Right atrium auricular region (tissue), 2 donors: ENCODE measurements at regions not wholly inside any gene's neighbourhood (a gene's known extent, or its start where the extent isn't known, plus 50 kb on each side); places are given as distances from the start of the nearest gene placed in this dataset.

Source experiments
- DNase-seq: peaks from one replicate; pipeline ENCODE4 v3.0.0-alpha.2; 2019; ENCODE audit warnings: low spot score
- H3K27ac ChIP-seq, 2 donors: fragments of 200-600 bp; sonication (generic); 1 replicate in 1 of 2; 2 replicates in 1 of 2; pipeline ENCODE4 v1.5.1; 2016 to 2019
- H3K27me3 ChIP-seq, 2 donors: fragments of 200-600 bp; sonication (generic); one replicate each; pipeline versions ENCODE4 v1.5.1 to v1.6.0; 2017 to 2019
- H3K36me3 ChIP-seq: fragments of 200-600 bp; sonication (generic); one replicate; pipeline ENCODE4 v1.5.1; 2016
- H3K4me1 ChIP-seq, 2 donors: fragments of 200-600 bp; sonication (generic); one replicate each; pipeline versions ENCODE4 v1.5.1 to v1.6.0; 2017 to 2019
- H3K4me3 ChIP-seq, 2 donors: fragments of 200-600 bp; sonication (generic); 1 replicate in 1 of 2; 2 replicates in 1 of 2; pipeline ENCODE4 v1.5.1; 2017 to 2019; ENCODE audit warnings: mild to moderate bottlenecking in 1 of 2, moderate library complexity in 1 of 2
- H3K9me3 ChIP-seq, 2 donors: fragments of 200-600 bp; sonication (generic); one replicate each; pipeline ENCODE4 v1.5.1; 2019
- CTCF ChIP-seq, 2 donors: fragments of 200-600 bp; sonication (generic); IDR thresholded peaks; one replicate each; pipeline ENCODE4 v1.5.1; 2019; ENCODE audit warnings: antibody characterized with exemption in 2 of 2

GRCh38 chr4:180860089-180860720, 1383.0 kb upstream of the TENM3 start:
- Histone ChIP-seq H3K36me3 (no peaks in the 10 kb centered on the region), H3K9me3 (peaks cover 0 to 4% of the 10 kb centered on the region in 2 donors), H3K27me3 (no peaks in the 10 kb centered on the region), H3K4me3 (no peak overlapping the region), H3K27ac (no peak overlapping the region), H3K4me1 (no peaks in the 10 kb centered on the region)
- no peak for TF ChIP-seq CTCF (IDR thresholded peaks at IDR 0.05)
- DNase-seq: no peak

- H3K4me1 ChIP-seq: no peaks in the 10 kb centered on the region
- no peak for DNase-seq
- no peak for TF ChIP-seq CTCF (IDR thresholded peaks at IDR 0.05)
- no peak overlapping the region for H3K27ac ChIP-seq
- no peak overlapping the region for H3K4me3 ChIP-seq
- no peaks in the 10 kb centered on the region for H3K36me3 ChIP-seq
- no peaks in the 10 kb centered on the region for H3K27me3 ChIP-seq
- peaks cover 5 to 13% of the 10 kb centered on the region in 2 donors for H3K9me3 ChIP-seq
Observed at GRCh38 chr4:180861651-180862050, 1381.6 kb upstream of the TENM3 start.

- no peak for TF ChIP-seq CTCF (IDR thresholded peaks at IDR 0.05)
- no peaks in the 10 kb centered on the region for H3K4me1 ChIP-seq
- no peak overlapping the region for H3K4me3 ChIP-seq
- H3K27me3 ChIP-seq: no peaks in the 10 kb centered on the region
- H3K9me3 ChIP-seq: peaks cover 6 to 9% of the 10 kb centered on the region in 2 donors
- H3K27ac ChIP-seq: no peak overlapping the region
- H3K36me3 ChIP-seq: no peaks in the 10 kb centered on the region
- DNase-seq: no peak
Observed at GRCh38 chr4:180866933-180867643, 1376.1 kb upstream of the TENM3 start.

GRCh38 chr4:180870623-180871022, 1372.6 kb upstream of the TENM3 start:
- H3K4me1 ChIP-seq: no peaks in the 10 kb centered on the region
- no peak overlapping the region for H3K27ac ChIP-seq
- no peaks in the 10 kb centered on the region for H3K36me3 ChIP-seq
- DNase-seq: no peak
- peaks cover 6 to 9% of the 10 kb centered on the region in 2 donors for H3K9me3 ChIP-seq
- no peaks in the 10 kb centered on the region for H3K27me3 ChIP-seq
- H3K4me3 ChIP-seq: no peak overlapping the region
- TF ChIP-seq CTCF (IDR thresholded peaks at IDR 0.05): no peak

GRCh38 chr4:180898305-180898704, 1344.9 kb upstream of the TENM3 start:
- Histone ChIP-seq H3K4me3 (no peak overlapping the region), H3K27me3 (no peaks in the 10 kb centered on the region), H3K9me3 (no peaks in the 10 kb centered on the region), H3K4me1 (no peaks in the 10 kb centered on the region), H3K27ac (no peak overlapping the region), H3K36me3 (no peaks in the 10 kb centered on the region)
- TF ChIP-seq CTCF (IDR thresholded peaks at IDR 0.05): no peak
- no peak for DNase-seq
